OCI-LY1 (cell line): ENCODE measurements at regions not wholly inside any gene's neighbourhood (a gene's known extent, or its start where the extent isn't known, plus 50 kb on each side); places are given as distances from the start of the nearest gene placed in this dataset.

Experiments
- H2AFZ ChIP-seq: fragments of 200-600 bp; sonication (generic), shearing (Covaris generic); 2 replicates; pipeline ENCODE4 v1.6.0; 2014; ENCODE audit warnings: antibody characterized with exemption, mild to moderate bottlenecking, low read length
- H3F3A ChIP-seq: fragments of 200-600 bp; sonication (generic), shearing (Covaris generic); 2 replicates; pipeline ENCODE4 v1.6.0; 2014; ENCODE audit warnings: mild to moderate bottlenecking, antibody characterized with exemption, low read length, moderate library complexity; ENCODE audit not compliant: insufficient read depth
- H3K27ac ChIP-seq: fragments of 200-600 bp; sonication (generic); 2 replicates; pipeline ENCODE4 v1.5.1; 2014; ENCODE audit warnings: low read length, mixed run types, mild to moderate bottlenecking, low read depth; ENCODE audit not compliant: poor library complexity, severe bottlenecking
- H3K27me3 ChIP-seq: fragments of 200-600 bp; sonication (generic); 2 replicates; pipeline ENCODE4 v1.6.0; 2014; ENCODE audit warnings: antibody characterized with exemption, mild to moderate bottlenecking, low read length, moderate library complexity; ENCODE audit not compliant: insufficient read depth
- H3K36me3 ChIP-seq: fragments of 200-600 bp; sonication (generic); 2 replicates; pipeline ENCODE4 v1.6.1; 2014; ENCODE audit warnings: mild to moderate bottlenecking, antibody characterized with exemption, low read length, moderate library complexity, mixed read lengths; ENCODE audit not compliant: insufficient read depth
- H3K4me1 ChIP-seq: fragments of 200-600 bp; sonication (generic); 2 replicates; pipeline ENCODE4 v1.5.1; 2014; ENCODE audit warnings: mild to moderate bottlenecking, low read length, moderate library complexity; ENCODE audit not compliant: insufficient read depth, severe bottlenecking
- H3K4me2 ChIP-seq: fragments of 200-600 bp; sonication (generic), shearing (Covaris generic); 2 replicates; pipeline ENCODE4 v1.6.1; 2014; ENCODE audit warnings: low read length
- H3K4me3 ChIP-seq: fragments of 200-600 bp; sonication (generic); 2 replicates; pipeline ENCODE4 v1.5.1; 2014; ENCODE audit warnings: low read length, low read depth, mild to moderate bottlenecking, mixed read lengths; ENCODE audit not compliant: poor library complexity, severe bottlenecking
- H3K79me2 ChIP-seq: fragments of 200-600 bp; shearing (Covaris generic); 2 replicates; pipeline ENCODE4 v1.6.1; 2016; ENCODE audit warnings: mixed run types, low read length, mixed read lengths; ENCODE audit not compliant: insufficient read depth
- H3K9ac ChIP-seq: fragments of 200-600 bp; sonication (generic), shearing (Covaris generic); 2 replicates; pipeline ENCODE4 v1.6.1; 2014; ENCODE audit warnings: mild to moderate bottlenecking, low read length, mixed read lengths
- H3K9me2 ChIP-seq: fragments of 200-600 bp; sonication (generic), shearing (Covaris generic); 2 replicates; pipeline ENCODE4 v1.6.1; 2014; ENCODE audit warnings: low read depth, mild to moderate bottlenecking, low read length, mixed read lengths
- H3K9me3 ChIP-seq: fragments of 200-600 bp; shearing (Covaris generic); 2 replicates; pipeline ENCODE4 v1.6.1; 2014; ENCODE audit warnings: low read length, mixed read lengths
- H4K20me1 ChIP-seq: fragments of 200-600 bp; sonication (generic), shearing (Covaris generic); 2 replicates; pipeline ENCODE4 v1.6.0; 2016; ENCODE audit warnings: mild to moderate bottlenecking, low read length; ENCODE audit not compliant: insufficient read depth
- EZH2 ChIP-seq: fragments of 200-600 bp; sonication (generic), shearing (Covaris generic); IDR thresholded peaks from 2 replicates; pipeline ENCODE4 v1.8.0; 2017; ENCODE audit warnings: borderline replicate concordance, mixed run types, mild to moderate bottlenecking, antibody characterized with exemption, low read length, moderate library complexity, mixed read lengths
- TF ChIP-seq, protein P1 (sequence below): fragments of 200-600 bp; sonication (generic), shearing (Covaris generic); IDR thresholded peaks from 2 replicates; pipeline ENCODE4 v1.5.1; 2017; ENCODE audit warnings: mild to moderate bottlenecking, antibody characterized with exemption, low read length, moderate library complexity, mixed read lengths

GRCh38 chr11:37506531-37506930 lies 908.5 kb upstream of the RAG2 start:
- no peaks in the 10 kb centered on the region for H3K4me1 ChIP-seq
- no peaks in the 10 kb centered on the region for H3K9me2 ChIP-seq
- no peaks in the 10 kb centered on the region for H4K20me1 ChIP-seq
- no peak overlapping the region for H3K4me2 ChIP-seq
- no peaks in the 10 kb centered on the region for H3F3A ChIP-seq
- H3K9me3 ChIP-seq = no peaks in the 10 kb centered on the region
- H3K79me2 ChIP-seq = no peaks in the 10 kb centered on the region
- H3K4me3 ChIP-seq = no peak overlapping the region
- no peak overlapping the region for H3K9ac ChIP-seq
- no peaks in the 10 kb centered on the region for H3K27me3 ChIP-seq
- no peaks in the 10 kb centered on the region for H3K36me3 ChIP-seq
- TF ChIP-seq, protein P1, sequence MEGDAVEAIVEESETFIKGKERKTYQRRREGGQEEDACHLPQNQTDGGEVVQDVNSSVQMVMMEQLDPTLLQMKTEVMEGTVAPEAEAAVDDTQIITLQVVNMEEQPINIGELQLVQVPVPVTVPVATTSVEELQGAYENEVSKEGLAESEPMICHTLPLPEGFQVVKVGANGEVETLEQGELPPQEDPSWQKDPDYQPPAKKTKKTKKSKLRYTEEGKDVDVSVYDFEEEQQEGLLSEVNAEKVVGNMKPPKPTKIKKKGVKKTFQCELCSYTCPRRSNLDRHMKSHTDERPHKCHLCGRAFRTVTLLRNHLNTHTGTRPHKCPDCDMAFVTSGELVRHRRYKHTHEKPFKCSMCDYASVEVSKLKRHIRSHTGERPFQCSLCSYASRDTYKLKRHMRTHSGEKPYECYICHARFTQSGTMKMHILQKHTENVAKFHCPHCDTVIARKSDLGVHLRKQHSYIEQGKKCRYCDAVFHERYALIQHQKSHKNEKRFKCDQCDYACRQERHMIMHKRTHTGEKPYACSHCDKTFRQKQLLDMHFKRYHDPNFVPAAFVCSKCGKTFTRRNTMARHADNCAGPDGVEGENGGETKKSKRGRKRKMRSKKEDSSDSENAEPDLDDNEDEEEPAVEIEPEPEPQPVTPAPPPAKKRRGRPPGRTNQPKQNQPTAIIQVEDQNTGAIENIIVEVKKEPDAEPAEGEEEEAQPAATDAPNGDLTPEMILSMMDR = no peak
- TF ChIP-seq EZH2 = no peak
- no peak overlapping the region for H3K27ac ChIP-seq
- no peak overlapping the region for H2AFZ ChIP-seq

DNA sequence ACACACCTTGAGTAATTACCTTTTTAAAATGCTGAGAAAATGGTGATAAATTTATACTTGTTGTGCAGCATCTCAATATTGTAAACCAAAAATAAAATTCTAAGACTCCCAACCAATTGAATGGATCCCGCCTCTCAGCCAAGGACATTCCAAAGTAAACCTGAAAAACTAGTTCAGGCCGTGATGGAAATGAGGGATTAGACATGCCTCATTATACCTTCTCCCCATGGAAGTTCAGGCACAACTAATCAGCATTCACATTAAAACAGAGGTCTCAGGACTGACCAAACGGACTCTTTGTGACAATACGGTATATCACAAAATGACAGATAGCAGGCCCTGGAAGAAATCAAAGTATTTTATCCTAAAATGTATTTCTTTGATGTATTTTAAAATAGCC lies 907.4 kb upstream of the RAG2 start:
- Histone ChIP-seq H3K4me2 (no peak overlapping the region), H3K4me3 (no peak overlapping the region), H3K9me2 (no peaks in the 10 kb centered on the region), H3F3A (no peaks in the 10 kb centered on the region), H4K20me1 (no peaks in the 10 kb centered on the region), H3K79me2 (no peaks in the 10 kb centered on the region), H3K9ac (no peak overlapping the region), H3K27me3 (no peaks in the 10 kb centered on the region), H3K27ac (no peak overlapping the region), H3K4me1 (no peaks in the 10 kb centered on the region), H3K9me3 (no peaks in the 10 kb centered on the region), H3K36me3 (no peaks in the 10 kb centered on the region), H2AFZ (no peak overlapping the region)
- TF ChIP-seq EZH2 = no peak

- Histone ChIP-seq H3K9me2 (no peaks in the 10 kb centered on the region), H3F3A (no peaks in the 10 kb centered on the region), H4K20me1 (no peaks in the 10 kb centered on the region), H3K4me3 (no peak overlapping the region), H3K27ac (no peak overlapping the region), H3K79me2 (no peaks in the 10 kb centered on the region), H3K9ac (no peak overlapping the region), H2AFZ (no peak overlapping the region), H3K36me3 (no peaks in the 10 kb centered on the region), H3K27me3 (no peaks in the 10 kb centered on the region), H3K4me2 (no peak overlapping the region), H3K9me3 (no peaks in the 10 kb centered on the region), H3K4me1 (no peaks in the 10 kb centered on the region)
- TF ChIP-seq, protein P1 = no peak
- no peak for TF ChIP-seq EZH2
Measured at GRCh38 chr11:37504921-37505320, 906.9 kb upstream of the RAG2 start.

- H3K27ac ChIP-seq = no peak overlapping the region
- TF ChIP-seq, protein P1 = no peak
- H3K9me3 ChIP-seq = no peaks in the 10 kb centered on the region
- no peak overlapping the region for H3K9ac ChIP-seq
- no peaks in the 10 kb centered on the region for H3K79me2 ChIP-seq
- H4K20me1 ChIP-seq = no peaks in the 10 kb centered on the region
- no peaks in the 10 kb centered on the region for H3F3A ChIP-seq
- H3K4me3 ChIP-seq = no peak overlapping the region
- H3K4me1 ChIP-seq = no peaks in the 10 kb centered on the region
- H3K9me2 ChIP-seq = no peaks in the 10 kb centered on the region
- H2AFZ ChIP-seq = no peak overlapping the region
- H3K4me2 ChIP-seq = no peak overlapping the region
- H3K27me3 ChIP-seq = no peaks in the 10 kb centered on the region
- no peaks in the 10 kb centered on the region for H3K36me3 ChIP-seq
Measured at GRCh38 chr11:37504060-37504611, 906.1 kb upstream of the RAG2 start.
